Tibial nerve (tissue), 4 donors: ENCODE measurements at regions not wholly inside any gene's neighbourhood (a gene's known extent, or its start where the extent isn't known, plus 50 kb on each side); places are given as distances from the start of the nearest gene placed in this dataset.

Experiments
- EP300 ChIP-seq, 2 donors: sonication (generic); formaldehyde crosslinking; IDR thresholded peaks; one replicate each; pipeline ENCODE4 v1.6.1; 2017; ENCODE audit warnings: antibody characterized with exemption in 2 of 2, mild to moderate bottlenecking in 1 of 2
- POLR2A ChIP-seq, 2 donors: fragments of 450-650 bp; IDR thresholded peaks; one replicate each; pipeline ENCODE4 v1.6.1; 2017; ENCODE audit warnings: antibody characterized with exemption in 2 of 2, mild to moderate bottlenecking in 2 of 2, moderate library complexity in 2 of 2
- TF ChIP-seq, protein P1 (sequence below), 5 experiments: fragments of 200-600 bp in 3 of 5; fragments of 450-650 bp in 2 of 5; sonication (generic) in 3 of 5; IDR thresholded peaks; one replicate each; pipeline ENCODE4 v1.5.1; 2016 to 2019; ENCODE audit warnings: antibody characterized with exemption in 5 of 5, mild to moderate bottlenecking in 3 of 5, moderate library complexity in 2 of 5

- TF ChIP-seq, protein P1, sequence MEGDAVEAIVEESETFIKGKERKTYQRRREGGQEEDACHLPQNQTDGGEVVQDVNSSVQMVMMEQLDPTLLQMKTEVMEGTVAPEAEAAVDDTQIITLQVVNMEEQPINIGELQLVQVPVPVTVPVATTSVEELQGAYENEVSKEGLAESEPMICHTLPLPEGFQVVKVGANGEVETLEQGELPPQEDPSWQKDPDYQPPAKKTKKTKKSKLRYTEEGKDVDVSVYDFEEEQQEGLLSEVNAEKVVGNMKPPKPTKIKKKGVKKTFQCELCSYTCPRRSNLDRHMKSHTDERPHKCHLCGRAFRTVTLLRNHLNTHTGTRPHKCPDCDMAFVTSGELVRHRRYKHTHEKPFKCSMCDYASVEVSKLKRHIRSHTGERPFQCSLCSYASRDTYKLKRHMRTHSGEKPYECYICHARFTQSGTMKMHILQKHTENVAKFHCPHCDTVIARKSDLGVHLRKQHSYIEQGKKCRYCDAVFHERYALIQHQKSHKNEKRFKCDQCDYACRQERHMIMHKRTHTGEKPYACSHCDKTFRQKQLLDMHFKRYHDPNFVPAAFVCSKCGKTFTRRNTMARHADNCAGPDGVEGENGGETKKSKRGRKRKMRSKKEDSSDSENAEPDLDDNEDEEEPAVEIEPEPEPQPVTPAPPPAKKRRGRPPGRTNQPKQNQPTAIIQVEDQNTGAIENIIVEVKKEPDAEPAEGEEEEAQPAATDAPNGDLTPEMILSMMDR (IDR thresholded peaks at IDR 0.05), result no peak
- TF ChIP-seq POLR2A (IDR thresholded peaks at IDR 0.05) (no peak), EP300 (IDR thresholded peaks at IDR 0.05) (no peak)
Measured at GRCh38 chr5:68647743-68648142, 432.2 kb downstream of the PIK3R1 start.
